ENCODE measurements at regions not wholly inside any gene's neighbourhood (a gene's known extent, or its start where the extent isn't known, plus 50 kb on each side); places are given as distances from the start of the nearest gene placed in this dataset.

- TF ChIP-seq CTCF (conservative IDR thresholded peaks at IDR 0.05; ENCODE audit: low read depth, low read length) (no peak), EZH2 (IDR thresholded peaks at IDR 0.05; ENCODE audit: borderline replicate concordance, low read depth, low read length, poor library complexity, severe bottlenecking) (no peak)
- Histone ChIP-seq H3K4me1 (ENCODE audit: insufficient read depth, low read length, poor library complexity, severe bottlenecking) (no peaks in the 10 kb centered on the region), H3K27me3 (replicated peaks; ENCODE audit: insufficient read depth, low read depth, low read length, poor library complexity) (no peaks in the 10 kb centered on the region), H3K36me3 (ENCODE audit: insufficient read depth, low read length, poor library complexity, severe bottlenecking) (no peaks in the 10 kb centered on the region), H3K4me3 (ENCODE audit: low read depth, low read length, poor library complexity, severe bottlenecking) (no peak overlapping the region), H3K9me3 (ENCODE audit: low read depth, low read length, poor library complexity, severe bottlenecking) (no peaks in the 10 kb centered on the region), H3K27ac (ENCODE audit: low read depth, low read length, poor library complexity, severe bottlenecking) (no peak overlapping the region)
- POLR2A ChIA-PET (ENCODE audit: low non-redundant PET), result no interaction called here
- intact Hi-C loops (cut with micrococcal nuclease; ENCODE audit: unreplicated experiment), result no loop called here
- BruUV-seq (replicated peaks), result no TSS peak
- no peak for DNase-seq (ENCODE audit: low spot score)
- CTCF ChIA-PET, result no interaction called here
Measured at GRCh38 chr9:91146391-91147019, 215.2 kb downstream of the AUH start.

DNA sequence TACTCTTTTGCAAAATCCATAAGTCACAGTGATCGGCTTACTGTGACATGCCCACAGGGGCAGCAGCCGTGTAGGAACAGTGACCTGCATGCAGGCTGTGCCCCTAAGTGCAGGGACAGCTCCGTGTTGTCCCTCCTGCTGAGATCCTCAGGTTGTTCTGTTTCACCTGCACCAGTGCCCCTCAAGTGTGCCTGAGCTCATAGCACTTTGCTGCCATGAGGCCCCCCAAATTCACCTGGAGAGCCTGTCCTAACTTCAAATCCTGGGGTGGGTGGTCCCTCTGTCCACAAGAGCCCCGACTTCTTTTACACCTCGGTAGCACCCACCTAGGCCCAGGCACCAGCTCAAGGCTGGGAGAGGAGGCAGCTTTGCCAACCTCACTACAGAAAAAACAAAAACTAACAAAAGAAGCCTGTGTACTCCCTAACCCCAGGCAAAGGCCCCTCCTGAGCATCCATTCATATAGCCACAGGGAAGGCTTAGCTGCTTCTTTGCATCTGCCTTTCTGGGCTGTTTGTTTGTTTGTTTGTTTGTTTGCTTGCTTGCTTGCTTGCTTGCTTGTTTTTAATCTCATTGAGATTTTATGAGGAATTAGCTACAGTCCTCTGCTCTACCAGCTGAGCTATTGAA is 214.5 kb downstream of the AUH start:
- BruUV-seq (replicated peaks), result no TSS peak
- Histone ChIP-seq H3K27ac (ENCODE audit: low read depth, low read length, poor library complexity, severe bottlenecking) (no peak overlapping the region), H3K9me3 (ENCODE audit: low read depth, low read length, poor library complexity, severe bottlenecking) (no peaks in the 10 kb centered on the region), H3K4me1 (ENCODE audit: insufficient read depth, low read length, poor library complexity, severe bottlenecking) (no peaks in the 10 kb centered on the region), H3K4me3 (ENCODE audit: low read depth, low read length, poor library complexity, severe bottlenecking) (no peak overlapping the region), H3K36me3 (ENCODE audit: insufficient read depth, low read length, poor library complexity, severe bottlenecking) (no peaks in the 10 kb centered on the region), H3K27me3 (replicated peaks; ENCODE audit: insufficient read depth, low read depth, low read length, poor library complexity) (no peaks in the 10 kb centered on the region)
- POLR2A ChIA-PET (ENCODE audit: low non-redundant PET), result interaction anchor here (0.7 kb wide), 1 partner anchor 75 kb away, joined by 14 read pairs; no protein-coding TSS in a partner anchor
- CTCF ChIA-PET, result no interaction called here
- intact Hi-C loops (cut with micrococcal nuclease; ENCODE audit: unreplicated experiment), result no loop called here
- TF ChIP-seq CTCF (conservative IDR thresholded peaks at IDR 0.05; ENCODE audit: low read depth, low read length) (no peak), EZH2 (IDR thresholded peaks at IDR 0.05; ENCODE audit: borderline replicate concordance, low read depth, low read length, poor library complexity, severe bottlenecking) (no peak)
- no peak for DNase-seq (ENCODE audit: low spot score)

DNA sequence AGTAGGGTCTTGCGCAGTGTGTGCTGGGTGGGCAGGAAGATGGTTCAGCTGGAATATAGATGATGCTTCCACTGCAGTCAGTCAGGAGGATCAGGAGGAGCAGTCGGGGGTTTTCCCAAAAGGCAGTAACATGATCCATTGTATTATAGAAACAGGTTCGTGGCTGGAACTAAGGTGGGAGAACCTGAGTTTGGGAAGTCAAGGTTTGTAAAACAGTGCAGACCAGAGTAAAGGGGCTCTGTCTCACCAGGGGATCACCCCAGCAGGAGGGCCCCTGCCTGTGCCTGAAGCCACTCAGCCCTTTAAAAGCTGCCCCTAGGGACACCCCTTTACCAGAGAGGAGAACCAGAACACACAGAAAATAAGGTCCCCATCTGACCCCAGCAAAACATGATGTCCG is 213.4 kb downstream of the AUH start:
- intact Hi-C loops (cut with micrococcal nuclease; ENCODE audit: unreplicated experiment), result no loop called here
- Histone ChIP-seq H3K27ac (ENCODE audit: low read depth, low read length, poor library complexity, severe bottlenecking) (no peak overlapping the region), H3K27me3 (replicated peaks; ENCODE audit: insufficient read depth, low read depth, low read length, poor library complexity) (no peaks in the 10 kb centered on the region), H3K4me3 (ENCODE audit: low read depth, low read length, poor library complexity, severe bottlenecking) (no peak overlapping the region), H3K36me3 (ENCODE audit: insufficient read depth, low read length, poor library complexity, severe bottlenecking) (no peaks in the 10 kb centered on the region), H3K4me1 (ENCODE audit: insufficient read depth, low read length, poor library complexity, severe bottlenecking) (no peaks in the 10 kb centered on the region), H3K9me3 (ENCODE audit: low read depth, low read length, poor library complexity, severe bottlenecking) (no peaks in the 10 kb centered on the region)
- CTCF ChIA-PET, result no interaction called here
- POLR2A ChIA-PET (ENCODE audit: low non-redundant PET), result no interaction called here
- TF ChIP-seq CTCF (conservative IDR thresholded peaks at IDR 0.05; ENCODE audit: low read depth, low read length), result no peak
- TF ChIP-seq EZH2 (IDR thresholded peaks at IDR 0.05; ENCODE audit: borderline replicate concordance, low read depth, low read length, poor library complexity, severe bottlenecking), result no peak
- BruUV-seq (replicated peaks), result no TSS peak
- no peak for DNase-seq (ENCODE audit: low spot score)
